ENCODE measurements at regions not wholly inside any gene's neighbourhood (a gene's known extent, or its start where the extent isn't known, plus 50 kb on each side); places are given as distances from the start of the nearest gene placed in this dataset.

- H3K9me3 ChIP-seq, result peaks cover 5% of the 10 kb centered on the region; the same call in 1 of the 2 replicates
- H2AFZ ChIP-seq (ENCODE audit: low read depth), result no peak overlapping the region
- no peaks in the 10 kb centered on the region for H4K20me1 ChIP-seq (ENCODE audit: insufficient read depth)
- no peak for DNase-seq
- no peaks in the 10 kb centered on the region for H3K27me3 ChIP-seq (ENCODE audit: insufficient read depth)
- H3F3A ChIP-seq (replicated peaks; ENCODE audit: insufficient read depth), result no peaks in the 10 kb centered on the region
- CTCF ChIA-PET, result interaction anchor here (1.5 to 2.4 kb wide), 2 partner anchors 12 to 1580 kb away, joined by 5 read pairs; no protein-coding TSS in a partner anchor
- no peak for TF ChIP-seq ZBTB33 (IDR thresholded peaks at IDR 0.05; ENCODE audit: borderline replicate concordance, low read depth)
- TF ChIP-seq MEF2A (IDR thresholded peaks at IDR 0.05; ENCODE audit: borderline replicate concordance, low read depth), result no peak
- TF ChIP-seq SMC3 (IDR thresholded peaks at IDR 0.05; ENCODE audit: low read depth, low read length), result no peak
- no peak for TF ChIP-seq SIN3A (IDR thresholded peaks at IDR 0.05; ENCODE audit: borderline replicate concordance, low read depth, low read length)
- no peak for TF ChIP-seq REST (IDR thresholded peaks at IDR 0.05; ENCODE audit: low read depth, low read length)
- TF ChIP-seq GATA2 (CRISPR knock-in tag; IDR thresholded peaks at IDR 0.05), result no peak
- no peaks in the 10 kb centered on the region for H3K79me2 ChIP-seq (ENCODE audit: insufficient read depth)
- H3K9ac ChIP-seq, result no peak overlapping the region
- no peaks in the 10 kb centered on the region for H3K36me3 ChIP-seq (replicated peaks in 1 of 2; ENCODE audit: control insufficient read depth in 1 of 2, insufficient read depth in 2 of 2, low read length in 1 of 2)
- H3K4me3 ChIP-seq (ENCODE audit: low read depth in 2 of 2, low read length in 1 of 2), result no peak overlapping the region
- POLR2A ChIA-PET, result no interaction called here
- H3K4me2 ChIP-seq, result no peak overlapping the region
- H3K4me1 ChIP-seq (ENCODE audit: control insufficient read depth in 1 of 2, insufficient read depth in 2 of 2, low read depth in 1 of 2, low read length in 1 of 2), result 0 out of 4 replicates have a peak, but pooled peaks cover 0 to 3% of the 10 kb centered on the region in 2 experiments
- WGBS (ENCODE audit: low lambda C conversion rate), result 81% methylated on average over 2 of the region's 2 CpGs
- H3K27ac ChIP-seq (ENCODE audit: low read depth in 2 of 2, low read length in 1 of 2), result no peak overlapping the region
- H3K9me2 ChIP-seq, result no peaks in the 10 kb centered on the region
Observed at GRCh38 chr18:45201029-45201428, 414.2 kb upstream of the SLC14A2 start.

- no peak for DNase-seq
- Histone ChIP-seq H3K4me1 (ENCODE audit: control insufficient read depth in 1 of 2, insufficient read depth in 2 of 2, low read depth in 1 of 2, low read length in 1 of 2) (0 out of 4 replicates have a peak, but pooled peaks cover 0 to 3% of the 10 kb centered on the region in 2 experiments), H3K79me2 (ENCODE audit: insufficient read depth) (no peaks in the 10 kb centered on the region), H3K9me3 (peaks cover 5% of the 10 kb centered on the region; the same call in 1 of the 2 replicates), H3K9ac (no peak overlapping the region), H3F3A (replicated peaks; ENCODE audit: insufficient read depth) (no peaks in the 10 kb centered on the region), H4K20me1 (ENCODE audit: insufficient read depth) (no peaks in the 10 kb centered on the region), H3K27me3 (ENCODE audit: insufficient read depth) (no peaks in the 10 kb centered on the region), H3K4me2 (no peak overlapping the region), H3K4me3 (ENCODE audit: low read depth in 2 of 2, low read length in 1 of 2) (no peak overlapping the region), H3K9me2 (no peaks in the 10 kb centered on the region), H2AFZ (ENCODE audit: low read depth) (peak overlapping the region; percentile 58; the same call in 1 of the 2 replicates), H3K36me3 (replicated peaks in 1 of 2; ENCODE audit: control insufficient read depth in 1 of 2, insufficient read depth in 2 of 2, low read length in 1 of 2) (no peaks in the 10 kb centered on the region), H3K27ac (ENCODE audit: low read depth in 2 of 2, low read length in 1 of 2) (no peak overlapping the region)
- ChIA-PET POLR2A (no interaction called here), CTCF (interaction anchor here (1.5 to 2.4 kb wide), 2 partner anchors 12 to 1581 kb away, joined by 5 read pairs; no protein-coding TSS in a partner anchor)
- TF ChIP-seq EZH2phosphoT487 (IDR thresholded peaks at IDR 0.05; ENCODE audit: borderline replicate concordance, low read depth), result no peak
- TF ChIP-seq YY1 (IDR thresholded peaks at IDR 0.05; ENCODE audit: low read depth), result no peak
- no peak for TF ChIP-seq MXI1 (IDR thresholded peaks at IDR 0.05; ENCODE audit: low read depth, low read length)
- TF ChIP-seq CTCF (IDR thresholded peaks at IDR 0.05), result no peak
- TF ChIP-seq USF2 (IDR thresholded peaks at IDR 0.05; ENCODE audit: borderline replicate concordance, low read depth, low read length), result no peak
- no peak for TF ChIP-seq EP300 (IDR thresholded peaks at IDR 0.05; ENCODE audit: borderline replicate concordance in 1 of 2, low read depth in 1 of 2, low read length in 1 of 2)
- no peak for TF ChIP-seq GATA2 (CRISPR knock-in tag; IDR thresholded peaks at IDR 0.05)
- no peak for TF ChIP-seq SMC3 (IDR thresholded peaks at IDR 0.05; ENCODE audit: low read depth, low read length)
Observed at GRCh38 chr18:45201489-45201888, 413.8 kb upstream of the SLC14A2 start.

Data from SK-N-SH (cell line).